ENCODE measurements at regions not wholly inside any gene's neighbourhood (a gene's known extent, or its start where the extent isn't known, plus 50 kb on each side); places are given as distances from the start of the nearest gene placed in this dataset.
A peak's percentile ranks its signal among the peaks of the same experiment; 100 is the strongest.

DNA sequence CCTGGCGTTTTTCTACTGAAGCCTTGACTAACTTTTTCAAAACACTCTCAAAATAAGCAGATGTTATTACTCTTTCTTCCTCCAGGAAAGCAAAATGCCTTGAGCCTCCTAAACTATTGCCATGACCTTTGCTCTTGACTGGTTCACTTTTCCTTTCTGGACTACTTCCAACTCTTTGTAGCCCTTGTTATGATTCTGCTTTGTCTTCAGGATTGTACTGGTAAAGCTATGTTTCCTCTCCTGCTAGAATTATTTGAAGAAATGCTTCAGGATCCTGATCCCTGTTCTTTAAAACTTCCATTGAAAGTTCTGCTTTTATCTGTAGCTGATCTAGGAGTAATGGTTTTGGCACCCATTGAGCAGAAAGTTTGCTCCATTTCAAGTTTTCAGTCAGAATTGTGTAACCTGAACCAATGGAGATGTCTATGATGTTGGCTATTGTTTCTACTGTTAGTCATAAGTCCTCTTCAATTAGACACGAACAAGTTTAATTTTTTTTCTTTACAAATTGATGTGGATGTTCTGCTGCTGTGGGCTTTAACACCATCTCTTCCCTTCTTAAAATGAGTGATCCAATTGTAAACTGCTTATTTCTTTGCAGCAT lies 1356.4 kb downstream of the EFNA5 start:
- Histone ChIP-seq H3K27me3 (ENCODE audit: insufficient read depth, low read length) (no peaks in the 10 kb centered on the region), H3K27ac (ENCODE audit: low read depth, low read length) (no peak overlapping the region), H2AFZ (ENCODE audit: low read length, unreplicated experiment) (no peak overlapping the region), H3K4me3 (ENCODE audit: low read depth, low read length) (no peak overlapping the region), H3K79me2 (ENCODE audit: control insufficient read depth, insufficient read depth, low read length, unreplicated experiment) (no peaks in the 10 kb centered on the region), H3K36me3 (ENCODE audit: insufficient read depth, low read length) (no peaks in the 10 kb centered on the region), H3K4me1 (ENCODE audit: control insufficient read depth, insufficient read depth, low read length, unreplicated experiment) (peaks cover 10% of the 10 kb centered on the region)

DNA sequence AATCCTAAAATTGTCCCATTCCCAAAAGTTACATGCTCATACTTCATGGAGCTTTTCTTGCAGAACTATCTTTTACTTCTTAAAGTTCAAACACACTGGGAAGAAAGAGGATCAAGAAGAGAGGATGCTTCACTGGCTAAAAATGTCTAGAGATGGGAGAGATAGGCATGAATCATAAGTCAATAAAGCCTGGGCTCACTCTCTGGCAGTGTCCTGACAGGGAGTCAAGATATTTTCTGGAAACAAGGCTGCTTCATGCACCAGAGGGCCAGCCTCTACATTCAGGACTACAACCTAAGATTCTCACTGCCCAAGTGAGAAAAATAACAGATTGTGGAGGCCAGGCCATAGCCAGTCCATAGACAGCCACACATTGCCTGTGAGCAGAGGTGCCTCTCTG lies 1358.4 kb downstream of the EFNA5 start:
- no peaks in the 10 kb centered on the region for H3K36me3 ChIP-seq (ENCODE audit: insufficient read depth, low read length)
- H3K27me3 ChIP-seq (ENCODE audit: insufficient read depth, low read length), result no peaks in the 10 kb centered on the region
- no peak overlapping the region for H3K4me3 ChIP-seq (ENCODE audit: low read depth, low read length)
- H3K27ac ChIP-seq (ENCODE audit: low read depth, low read length), result no peak overlapping the region
- H2AFZ ChIP-seq (ENCODE audit: low read length, unreplicated experiment), result no peak overlapping the region
- H3K4me1 ChIP-seq (ENCODE audit: control insufficient read depth, insufficient read depth, low read length, unreplicated experiment), result peaks cover 10% of the 10 kb centered on the region
- H3K79me2 ChIP-seq (ENCODE audit: control insufficient read depth, insufficient read depth, low read length, unreplicated experiment), result no peaks in the 10 kb centered on the region

DNA sequence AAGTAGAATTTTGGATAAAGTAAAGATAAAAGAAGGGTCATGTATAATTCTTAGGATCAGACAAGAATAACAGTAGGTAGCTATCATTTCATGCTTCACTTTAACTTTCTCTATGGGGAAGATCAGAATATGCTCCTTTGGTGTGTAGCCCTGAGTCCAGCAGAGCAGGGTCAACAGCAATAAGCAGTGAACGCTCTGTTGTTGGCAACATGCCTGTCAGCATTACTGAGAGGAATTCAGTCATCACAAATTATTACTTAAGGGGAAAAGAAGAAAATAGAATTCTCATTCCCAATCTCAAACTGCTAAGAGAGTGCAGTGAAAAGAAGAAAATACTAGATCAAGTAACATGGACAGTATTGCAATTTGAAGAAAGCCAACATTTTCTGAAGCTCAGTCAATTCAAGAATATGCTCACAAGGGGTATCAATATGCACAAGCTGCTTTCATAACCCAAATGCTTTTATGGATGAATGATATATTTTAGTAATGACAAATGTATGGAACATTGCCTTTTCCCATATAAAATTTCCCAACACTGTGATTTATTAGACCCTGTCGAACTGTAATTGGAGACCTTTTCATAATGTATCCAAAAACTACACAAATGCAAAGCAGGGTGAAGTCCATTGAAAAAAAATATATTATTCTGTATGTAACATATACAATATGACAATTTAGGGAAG lies 1359.4 kb downstream of the EFNA5 start:
- Histone ChIP-seq H3K36me3 (ENCODE audit: insufficient read depth, low read length) (no peaks in the 10 kb centered on the region), H3K79me2 (ENCODE audit: control insufficient read depth, insufficient read depth, low read length, unreplicated experiment) (no peaks in the 10 kb centered on the region), H3K4me3 (ENCODE audit: low read depth, low read length) (no peak overlapping the region), H3K27me3 (ENCODE audit: insufficient read depth, low read length) (no peaks in the 10 kb centered on the region), H3K4me1 (ENCODE audit: control insufficient read depth, insufficient read depth, low read length, unreplicated experiment) (peaks cover 10% of the 10 kb centered on the region), H3K27ac (ENCODE audit: low read depth, low read length) (no peak overlapping the region), H2AFZ (ENCODE audit: low read length, unreplicated experiment) (no peak overlapping the region)

DNA sequence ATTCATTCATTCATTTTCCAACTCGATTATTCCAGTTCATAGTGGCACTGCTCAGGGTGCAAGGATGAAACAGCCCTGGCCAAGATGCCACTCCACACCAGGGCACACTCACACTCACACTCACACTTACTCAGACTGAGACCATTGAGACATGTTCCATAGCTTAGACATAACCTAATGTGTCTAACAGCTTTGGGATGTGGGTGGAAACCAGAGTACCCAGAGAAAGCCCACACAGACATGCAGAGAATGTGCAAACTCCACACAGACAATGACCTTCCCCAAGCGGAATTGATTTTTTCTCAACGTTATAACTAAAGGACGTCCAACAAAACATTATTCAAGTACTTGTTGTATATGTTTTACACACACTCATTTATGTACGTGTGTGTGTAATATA lies 1363.5 kb downstream of the EFNA5 start:
- Histone ChIP-seq H3K27me3 (ENCODE audit: insufficient read depth, low read length) (no peaks in the 10 kb centered on the region), H3K4me1 (ENCODE audit: control insufficient read depth, insufficient read depth, low read length, unreplicated experiment) (no peaks in the 10 kb centered on the region), H3K79me2 (ENCODE audit: control insufficient read depth, insufficient read depth, low read length, unreplicated experiment) (no peaks in the 10 kb centered on the region), H2AFZ (ENCODE audit: low read length, unreplicated experiment) (no peak overlapping the region), H3K36me3 (ENCODE audit: insufficient read depth, low read length) (no peaks in the 10 kb centered on the region), H3K4me3 (ENCODE audit: low read depth, low read length) (no peak overlapping the region), H3K27ac (ENCODE audit: low read depth, low read length) (no peak overlapping the region)

DNA sequence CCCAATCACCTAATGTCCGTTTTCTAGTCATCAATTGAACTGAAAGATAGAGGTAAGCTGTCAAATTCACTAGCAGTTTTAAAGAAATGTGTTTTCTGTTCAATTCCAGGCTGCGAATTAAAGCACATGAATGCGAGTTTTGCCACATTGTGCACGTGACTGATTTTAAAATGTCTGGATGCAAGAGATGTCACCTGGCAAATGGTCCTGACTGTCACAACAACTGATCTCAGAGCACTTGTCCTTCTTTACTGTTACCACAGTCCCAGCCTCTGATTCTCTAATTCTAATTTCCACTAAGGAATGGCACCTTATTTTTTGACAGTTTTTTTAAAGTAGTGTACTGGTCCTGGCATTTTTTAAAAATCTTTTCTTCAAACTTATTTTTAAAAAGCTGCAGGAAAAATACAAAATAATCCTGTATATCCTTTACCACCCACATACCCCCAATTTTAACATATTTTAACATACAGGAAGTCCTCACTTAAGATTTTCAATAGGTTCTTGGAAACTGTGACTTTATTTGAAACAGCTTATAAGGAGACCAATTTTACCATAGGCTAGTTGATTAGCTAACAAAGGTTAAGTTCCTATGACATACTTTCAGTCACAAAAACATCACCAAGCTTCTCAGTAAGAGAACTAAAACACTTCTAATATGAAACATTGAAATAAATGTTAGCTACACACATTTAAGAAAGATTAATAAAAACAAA lies 1364.3 kb downstream of the EFNA5 start:
- H3K79me2 ChIP-seq (ENCODE audit: control insufficient read depth, insufficient read depth, low read length, unreplicated experiment), result no peaks in the 10 kb centered on the region
- no peaks in the 10 kb centered on the region for H3K4me1 ChIP-seq (ENCODE audit: control insufficient read depth, insufficient read depth, low read length, unreplicated experiment)
- no peaks in the 10 kb centered on the region for H3K36me3 ChIP-seq (ENCODE audit: insufficient read depth, low read length)
- H3K4me3 ChIP-seq (ENCODE audit: low read depth, low read length), result no peak overlapping the region
- no peak overlapping the region for H3K27ac ChIP-seq (ENCODE audit: low read depth, low read length)
- H3K27me3 ChIP-seq (ENCODE audit: insufficient read depth, low read length), result no peaks in the 10 kb centered on the region
- no peak overlapping the region for H2AFZ ChIP-seq (ENCODE audit: low read length, unreplicated experiment)

DNA sequence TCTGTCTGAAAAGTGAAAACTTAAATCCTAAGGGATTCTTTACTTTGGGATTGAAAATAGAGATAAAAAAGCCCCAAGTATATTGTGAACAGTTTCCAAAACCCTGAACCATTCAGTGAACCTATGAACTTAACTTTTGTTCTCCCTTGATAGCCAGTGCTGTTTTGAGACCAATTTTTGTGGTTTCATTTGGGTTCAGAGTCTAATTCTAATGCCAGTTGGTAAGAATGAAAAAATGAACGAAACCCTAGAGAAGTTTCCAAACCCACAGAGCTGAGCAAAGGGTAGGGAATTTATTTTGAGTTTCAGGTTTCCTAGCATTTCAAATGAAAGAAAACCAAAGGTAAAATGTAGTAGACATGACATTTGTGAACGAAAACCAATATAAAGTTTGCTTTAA lies 1366.8 kb downstream of the EFNA5 start:
- Histone ChIP-seq H3K4me3 (ENCODE audit: low read depth, low read length) (no peak overlapping the region), H3K36me3 (ENCODE audit: insufficient read depth, low read length) (no peaks in the 10 kb centered on the region), H2AFZ (ENCODE audit: low read length, unreplicated experiment) (peak overlapping the region; percentile 55), H3K27me3 (ENCODE audit: insufficient read depth, low read length) (no peaks in the 10 kb centered on the region), H3K27ac (ENCODE audit: low read depth, low read length) (no peak overlapping the region), H3K79me2 (ENCODE audit: control insufficient read depth, insufficient read depth, low read length, unreplicated experiment) (no peaks in the 10 kb centered on the region), H3K4me1 (ENCODE audit: control insufficient read depth, insufficient read depth, low read length, unreplicated experiment) (no peaks in the 10 kb centered on the region)

DNA sequence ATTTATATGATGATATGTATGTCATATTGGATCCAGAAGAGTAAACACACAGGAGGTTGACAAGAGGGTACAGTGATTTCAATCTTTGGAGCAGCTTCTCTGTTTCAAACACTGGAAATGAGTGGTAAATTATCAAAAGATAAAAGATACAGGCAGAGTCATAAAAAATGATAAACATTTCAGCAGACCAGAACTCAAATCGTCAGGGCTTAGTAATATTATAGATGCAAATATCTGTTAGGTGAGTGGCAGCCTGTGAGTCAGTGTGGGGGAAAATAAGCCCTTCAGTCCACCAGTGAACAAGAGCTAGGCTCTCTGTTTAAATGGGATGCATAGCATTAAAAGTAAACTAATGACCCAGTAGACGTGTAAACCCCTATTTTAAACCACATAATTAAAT lies 1378.1 kb downstream of the EFNA5 start:
- Histone ChIP-seq H3K27me3 (ENCODE audit: insufficient read depth, low read length) (no peaks in the 10 kb centered on the region), H3K27ac (ENCODE audit: low read depth, low read length) (peak overlapping the region; percentile 22; the same call in 1 of the 2 replicates), H3K79me2 (ENCODE audit: control insufficient read depth, insufficient read depth, low read length, unreplicated experiment) (no peaks in the 10 kb centered on the region), H3K36me3 (ENCODE audit: insufficient read depth, low read length) (no peaks in the 10 kb centered on the region), H3K4me3 (ENCODE audit: low read depth, low read length) (no peak overlapping the region), H3K4me1 (ENCODE audit: control insufficient read depth, insufficient read depth, low read length, unreplicated experiment) (peaks cover 18% of the 10 kb centered on the region), H2AFZ (ENCODE audit: low read length, unreplicated experiment) (peak overlapping the region; percentile 20)

DNA sequence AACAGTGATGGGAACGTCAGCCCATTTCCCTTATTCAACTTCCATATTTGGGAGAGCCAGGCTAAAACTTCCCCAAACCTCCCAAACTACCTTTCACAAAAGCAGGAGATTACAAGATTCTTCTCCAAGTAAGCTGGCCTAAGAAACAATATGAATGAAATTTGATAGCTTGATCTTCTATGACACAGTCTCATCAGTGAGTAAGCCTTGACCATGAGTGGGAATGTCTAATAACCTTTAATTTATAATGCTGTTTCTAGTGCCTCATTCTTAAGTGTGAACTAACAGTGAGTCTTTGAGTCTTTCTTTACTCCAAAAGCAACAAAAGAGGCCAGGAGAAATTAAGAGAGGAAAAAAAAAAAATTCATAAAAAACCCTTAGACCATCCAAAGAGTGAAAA lies 1379.9 kb downstream of the EFNA5 start:
- Histone ChIP-seq H3K79me2 (ENCODE audit: control insufficient read depth, insufficient read depth, low read length, unreplicated experiment) (no peaks in the 10 kb centered on the region), H3K36me3 (ENCODE audit: insufficient read depth, low read length) (no peaks in the 10 kb centered on the region), H2AFZ (ENCODE audit: low read length, unreplicated experiment) (peak overlapping the region; percentile 1), H3K4me1 (ENCODE audit: control insufficient read depth, insufficient read depth, low read length, unreplicated experiment) (peaks cover 18% of the 10 kb centered on the region), H3K27me3 (ENCODE audit: insufficient read depth, low read length) (no peaks in the 10 kb centered on the region), H3K27ac (ENCODE audit: low read depth, low read length) (no peak overlapping the region), H3K4me3 (ENCODE audit: low read depth, low read length) (no peak overlapping the region)

DNA sequence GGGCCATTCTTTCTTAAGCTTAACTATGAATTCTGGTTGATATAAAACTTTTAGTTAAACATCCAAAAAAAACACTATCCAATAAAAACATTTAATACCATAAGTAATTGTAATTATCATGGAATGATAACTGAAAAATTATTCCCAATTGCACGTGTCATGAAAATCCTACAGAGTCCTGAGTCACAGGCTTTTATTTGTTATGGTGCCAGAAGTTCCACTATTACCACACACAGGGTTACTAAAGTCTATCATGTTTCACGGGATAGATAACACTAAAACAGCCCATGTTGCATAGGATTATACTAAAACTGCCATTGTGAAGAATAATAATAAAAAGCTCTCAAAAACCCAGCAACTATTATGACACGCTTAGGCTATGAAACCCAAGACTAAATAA lies 1381.8 kb downstream of the EFNA5 start:
- Histone ChIP-seq H3K4me1 (ENCODE audit: control insufficient read depth, insufficient read depth, low read length, unreplicated experiment) (peaks cover 18% of the 10 kb centered on the region), H3K36me3 (ENCODE audit: insufficient read depth, low read length) (no peaks in the 10 kb centered on the region), H3K27me3 (ENCODE audit: insufficient read depth, low read length) (no peaks in the 10 kb centered on the region), H3K79me2 (ENCODE audit: control insufficient read depth, insufficient read depth, low read length, unreplicated experiment) (no peaks in the 10 kb centered on the region), H3K27ac (ENCODE audit: low read depth, low read length) (no peak overlapping the region), H3K4me3 (ENCODE audit: low read depth, low read length) (no peak overlapping the region), H2AFZ (ENCODE audit: low read length, unreplicated experiment) (no peak overlapping the region)

DNA sequence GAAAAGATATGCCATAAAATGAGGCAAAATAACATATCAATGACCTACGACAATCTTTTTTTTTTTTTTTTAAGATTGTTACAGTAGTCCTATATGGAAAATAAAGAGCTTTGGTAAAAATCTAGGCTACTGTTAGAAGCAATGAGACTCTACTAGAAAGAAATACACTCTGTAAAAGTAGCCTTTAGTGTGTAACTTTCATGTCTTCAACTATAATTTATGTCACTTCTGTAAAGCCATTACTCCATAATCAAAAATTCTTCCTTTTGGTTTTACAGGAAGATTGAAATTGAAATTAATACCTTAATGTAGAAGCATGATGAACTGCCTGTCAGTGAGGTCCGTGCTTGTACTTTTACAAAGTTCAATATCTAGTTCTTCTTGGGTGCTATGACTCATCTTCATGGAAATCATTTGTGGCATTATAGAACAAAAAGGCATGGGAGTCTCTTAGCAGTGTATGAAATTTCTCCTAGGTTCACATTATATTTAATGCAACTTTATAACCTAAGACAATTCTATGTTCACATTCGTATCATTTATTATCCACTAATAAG lies 1393.1 kb downstream of the EFNA5 start:
- H3K36me3 ChIP-seq (ENCODE audit: insufficient read depth, low read length), result no peaks in the 10 kb centered on the region
- H3K4me1 ChIP-seq (ENCODE audit: control insufficient read depth, insufficient read depth, low read length, unreplicated experiment), result no peaks in the 10 kb centered on the region
- no peaks in the 10 kb centered on the region for H3K79me2 ChIP-seq (ENCODE audit: control insufficient read depth, insufficient read depth, low read length, unreplicated experiment)
- no peak overlapping the region for H2AFZ ChIP-seq (ENCODE audit: low read length, unreplicated experiment)
- H3K27me3 ChIP-seq (ENCODE audit: insufficient read depth, low read length), result no peaks in the 10 kb centered on the region
- no peak overlapping the region for H3K27ac ChIP-seq (ENCODE audit: low read depth, low read length)
- no peak overlapping the region for H3K4me3 ChIP-seq (ENCODE audit: low read depth, low read length)

Measured in ACC112 (cell line).